Ovary (tissue), 7 donors: ENCODE measurements at regions not wholly inside any gene's neighbourhood (a gene's known extent, or its start where the extent isn't known, plus 50 kb on each side); places are given as distances from the start of the nearest gene placed in this dataset.
"Not testable (repeated sequence)": the region's sequence is repeated elsewhere in the genome, so short reads cannot be mapped to it uniquely, and the experiment has no call there.

Experiments used
- DNase-seq, 5 donors: peaks; one replicate each; pipeline ENCODE4 v3.0.0-alpha.2; 2019 to 2020
- H3K27ac ChIP-seq, 2 donors: fragments of 200-600 bp; one replicate each; pipeline versions ENCODE4 v1.5.1 to v1.8.0; 2019 to 2022
- H3K27me3 ChIP-seq: fragments of 200-600 bp; one replicate; pipeline ENCODE4 v1.8.0; 2022
- H3K36me3 ChIP-seq: fragments of 200-600 bp; sonication (generic); one replicate; pipeline ENCODE4 v1.5.1; 2019
- H3K4me1 ChIP-seq: one replicate; pipeline ENCODE4 v1.8.1; 2013; ENCODE audit warnings: mild to moderate bottlenecking, moderate library complexity; ENCODE audit not compliant: insufficient read depth
- H3K4me3 ChIP-seq: fragments of 200-600 bp; sonication (generic); one replicate; pipeline ENCODE4 v1.5.1; 2017
- H3K9me3 ChIP-seq, 2 donors: fragments of 200-600 bp in 1 of 2; sonication (generic) in 1 of 2; one replicate each; pipeline versions ENCODE4 v1.5.1 to v1.8.1; 2013 to 2019; ENCODE audit warnings: mild to moderate bottlenecking in 1 of 2, moderate library complexity in 1 of 2
- CTCF ChIP-seq, 3 donors: fragments of 450-650 bp in 2 of 3; fragments of 200-600 bp in 1 of 3; IDR thresholded peaks; one replicate each; pipeline versions ENCODE4 v1.5.1 to v1.8.0; 2016 to 2022; ENCODE audit warnings: antibody characterized with exemption in 3 of 3, mild to moderate bottlenecking in 1 of 3
- EP300 ChIP-seq: sonication (generic); formaldehyde crosslinking; IDR thresholded peaks from one replicate; pipeline ENCODE4 v1.6.1; 2017; ENCODE audit warnings: antibody characterized with exemption
- POLR2A ChIP-seq: fragments of 450-650 bp; IDR thresholded peaks from one replicate; pipeline ENCODE4 v1.6.1; 2017; ENCODE audit warnings: antibody characterized with exemption, mild to moderate bottlenecking, moderate library complexity
- WGBS, 3 donors: extraction: QIAGEN DNeasy Blood & Tissue Kit in 1 of 3; methylation state at CpG; one replicate each; pipeline versions ENCODE4 v1.1.5 to v1.1.7; 2013 to 2017; 5-methylcytosine and 5-hydroxymethylcytosine counted together
- intact Hi-C, 4 donors: fragments of 100-400 bp; cut with DNase I; formaldehyde crosslinking; loops; one replicate each; pipeline versions ENCODE4 v1.11.0 to v1.15.1; 2022 to 2023
- donor health status: DM: no; HTN: no; CAD: no; lungs with moderate emphysema.
- donor health status: DM: no; HTN: no; CAD: no.
- donor health status: Bipolar disorder and iron deficiency.
- donor health status: DM: no; HTN: no; CAD: no.
- donor health status: DM: yes; HTN: yes; CAD: no.

DNA sequence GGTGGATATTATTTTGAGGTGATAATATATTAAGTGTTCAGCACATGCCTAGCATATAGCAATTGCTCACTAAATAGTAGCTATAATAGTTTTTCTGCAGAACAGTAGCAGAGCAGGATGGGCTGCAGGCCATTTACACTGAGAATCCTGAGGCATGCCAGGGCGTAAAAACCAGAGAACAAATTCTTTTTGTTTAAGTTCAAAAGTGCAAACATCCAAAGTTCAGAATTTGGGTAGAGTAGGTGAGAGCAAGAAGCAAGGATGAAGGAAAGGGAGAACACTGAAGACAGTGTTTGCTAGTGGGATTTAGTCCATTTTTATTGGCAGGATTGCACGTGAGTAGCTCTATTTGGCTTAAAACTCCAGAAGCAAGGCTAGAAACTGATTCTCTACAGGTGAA lies 72.0 kb upstream of the RHOBTB1 start:
- no peaks in the 10 kb centered on the region for H3K9me3 ChIP-seq
- no peak overlapping the region for H3K27ac ChIP-seq
- H3K4me1 ChIP-seq = no peaks in the 10 kb centered on the region
- no peaks in the 10 kb centered on the region for H3K27me3 ChIP-seq
- DNase-seq = no peak
- WGBS, 3 donors = 70 to 79% (median 73%) methylated on average over 2 of the region's 2 CpGs
- H3K36me3 ChIP-seq = no peaks in the 10 kb centered on the region
- no peak overlapping the region for H3K4me3 ChIP-seq
- TF ChIP-seq POLR2A (no peak), CTCF (IDR thresholded peaks at IDR 0.05) (no peak), EP300 (no peak)
- intact Hi-C loops = no loop called here

DNA sequence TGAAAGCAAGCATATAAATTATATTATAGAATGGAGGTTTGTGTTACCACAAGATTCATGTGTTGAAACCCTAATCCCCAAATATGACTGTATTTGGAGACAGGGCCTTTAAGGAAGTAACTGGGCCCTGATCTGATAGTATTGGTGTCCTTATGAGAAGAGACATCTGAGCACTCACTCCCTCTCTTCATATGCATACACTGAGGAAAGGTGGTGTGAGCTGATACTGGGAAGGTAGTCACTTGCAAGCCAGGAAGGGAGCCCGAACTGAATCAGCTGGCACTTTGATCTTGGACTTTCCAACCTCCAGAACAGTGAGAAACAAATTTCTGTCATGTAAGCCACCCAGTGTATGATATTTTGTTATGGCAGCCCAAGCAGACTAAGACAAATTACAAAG lies 66.9 kb upstream of the RHOBTB1 start:
- TF ChIP-seq CTCF (IDR thresholded peaks at IDR 0.05) (no peak), POLR2A (no peak), EP300 (no peak)
- WGBS, 3 donors = 87 to 100% (median 94%) methylated on average over 1 of the region's 1 CpG

GRCh38 chr10:61003069-61003468 lies 59.1 kb upstream of the RHOBTB1 start:
- DNase-seq, intact Hi-C loops: not testable (repeated sequence)

More for the DNA sequence above, 66.9 kb upstream of the RHOBTB1 start:
- H3K4me1 ChIP-seq = no peaks in the 10 kb centered on the region
- intact Hi-C loops = no loop called here
- no peak overlapping the region for H3K27ac ChIP-seq
- DNase-seq = no peak
- H3K4me3 ChIP-seq = no peak overlapping the region
- no peaks in the 10 kb centered on the region for H3K27me3 ChIP-seq
- no peaks in the 10 kb centered on the region for H3K9me3 ChIP-seq
- H3K36me3 ChIP-seq = no peaks in the 10 kb centered on the region

DNA sequence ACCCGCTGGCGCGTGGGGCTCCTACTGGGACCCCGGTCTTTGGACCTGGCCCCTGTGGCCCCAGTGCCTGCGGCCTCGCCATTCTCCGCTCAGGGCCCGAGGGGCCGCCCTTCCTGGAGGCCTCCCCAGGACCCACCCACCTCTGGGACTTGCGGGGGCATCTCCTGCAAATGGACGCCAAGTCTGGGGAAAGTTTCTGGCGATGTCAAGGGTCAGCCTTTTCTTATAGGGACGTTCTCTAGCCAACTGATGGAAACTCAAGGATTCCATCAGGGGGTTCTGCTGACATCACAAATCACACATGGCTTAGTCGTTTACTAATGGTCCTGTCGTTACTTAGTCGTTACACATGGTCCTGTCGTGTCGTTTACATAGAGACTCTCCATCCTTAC lies 57.7 kb upstream of the RHOBTB1 start:
- Histone ChIP-seq H3K27me3 (no peaks in the 10 kb centered on the region), H3K36me3 (no peaks in the 10 kb centered on the region), H3K4me3 (peak overlapping the region; percentile 33), H3K9me3 (no peaks in the 10 kb centered on the region), H3K4me1 (peaks cover 4% of the 10 kb centered on the region), H3K27ac (no peak overlapping the region)
- intact Hi-C loops = no loop called here
- WGBS, 3 donors = 42 to 61% (median 51%) methylated on average over 10 to 18 of the region's 18 CpGs
- DNase-seq = no peak
- TF ChIP-seq POLR2A (no peak), CTCF (IDR thresholded peaks at IDR 0.05) (no peak), EP300 (no peak)

More at GRCh38 chr10:61003069-61003468, 59.1 kb upstream of the RHOBTB1 start:
- H3K4me1 ChIP-seq, H3K4me3 ChIP-seq, H3K27ac ChIP-seq, H3K27me3 ChIP-seq, H3K36me3 ChIP-seq, H3K9me3 ChIP-seq: not testable (repeated sequence)
- 94 to 99% (median 97%) methylated on average over 3 of the region's 3 CpGs for WGBS, 3 donors

DNA sequence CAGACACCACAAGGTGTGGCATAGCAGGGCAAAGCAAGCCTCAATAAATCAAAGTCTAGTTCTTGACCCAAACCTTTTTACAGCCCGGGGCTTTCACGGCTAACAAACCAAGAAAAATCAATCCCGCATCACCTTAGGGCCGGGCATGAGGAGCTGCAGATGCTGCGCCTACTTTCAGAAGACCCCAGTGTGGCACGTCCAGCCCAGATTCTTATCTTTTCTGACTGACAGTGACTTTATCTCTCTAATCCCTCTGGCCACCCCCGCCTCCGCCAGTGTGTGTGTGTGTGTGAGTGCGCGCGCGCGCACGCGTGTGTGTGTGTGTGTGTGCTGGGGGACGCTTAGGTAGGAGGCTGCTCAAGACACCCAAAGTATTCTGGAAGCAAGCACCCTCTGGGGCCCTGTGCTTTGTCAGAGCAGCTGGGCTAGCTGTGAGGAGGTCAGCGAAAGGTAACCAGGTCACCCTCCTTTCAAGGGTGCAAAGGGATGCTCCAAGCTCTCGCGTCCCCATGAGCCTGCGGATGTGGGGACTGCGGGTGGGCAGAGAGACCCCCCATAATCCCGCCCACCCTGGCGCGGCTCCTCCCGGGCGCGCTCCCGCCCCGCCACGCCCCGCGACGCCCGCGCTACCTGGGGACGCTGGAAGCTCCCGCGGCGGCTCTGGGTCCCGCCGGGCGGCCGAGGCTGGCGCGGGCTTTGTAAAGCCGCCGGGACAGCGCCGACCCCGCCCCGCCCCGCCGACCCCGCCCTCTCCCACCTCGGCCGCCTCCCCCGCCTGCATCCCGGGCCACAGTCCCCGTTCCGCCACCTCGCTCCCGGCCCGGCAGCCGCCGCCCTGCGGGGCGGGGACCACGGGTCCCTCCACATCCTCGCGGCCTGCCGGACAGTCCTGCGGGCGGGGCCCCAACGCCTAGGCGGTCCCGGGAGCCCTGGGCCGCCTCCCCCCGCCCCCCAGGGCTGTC lies 57.1 kb upstream of the RHOBTB1 start:
- Histone ChIP-seq H3K9me3 (no peaks in the 10 kb centered on the region), H3K27ac (no peak overlapping the region), H3K4me3 (peak overlapping the region; percentile 33), H3K27me3 (no peaks in the 10 kb centered on the region), H3K36me3 (no peaks in the 10 kb centered on the region), H3K4me1 (peaks cover 4% of the 10 kb centered on the region)
- DNase-seq = peak in 1 of 5 donors; percentile 16
- no peak for TF ChIP-seq CTCF (IDR thresholded peaks at IDR 0.05)
- TF ChIP-seq POLR2A = no peak
- TF ChIP-seq EP300 = no peak
- intact Hi-C loops = no loop called here
- 5 to 24% (median 16%) methylated on average over 21 to 78 of the region's 78 CpGs for WGBS, 3 donors
